Peyer's patch (tissue), 4 donors: ENCODE measurements at regions not wholly inside any gene's neighbourhood (a gene's known extent, or its start where the extent isn't known, plus 50 kb on each side); places are given as distances from the start of the nearest gene placed in this dataset.

Experiments used
- POLR2A ChIP-seq, 2 donors: fragments of 450-650 bp; IDR thresholded peaks; one replicate each; pipeline ENCODE4 v1.5.1; 2017; ENCODE audit warnings: antibody characterized with exemption in 2 of 2, mild to moderate bottlenecking in 2 of 2, moderate library complexity in 2 of 2
- TF ChIP-seq, protein P1 (sequence below), 6 experiments: fragments of 450-650 bp in 4 of 6; fragments of 200-600 bp in 2 of 6; sonication (generic) in 1 of 6; IDR thresholded peaks; one replicate each; pipeline ENCODE4 v1.5.1; 2017 to 2019; ENCODE audit warnings: antibody characterized with exemption in 6 of 6, mild to moderate bottlenecking in 3 of 6, moderate library complexity in 1 of 6

DNA sequence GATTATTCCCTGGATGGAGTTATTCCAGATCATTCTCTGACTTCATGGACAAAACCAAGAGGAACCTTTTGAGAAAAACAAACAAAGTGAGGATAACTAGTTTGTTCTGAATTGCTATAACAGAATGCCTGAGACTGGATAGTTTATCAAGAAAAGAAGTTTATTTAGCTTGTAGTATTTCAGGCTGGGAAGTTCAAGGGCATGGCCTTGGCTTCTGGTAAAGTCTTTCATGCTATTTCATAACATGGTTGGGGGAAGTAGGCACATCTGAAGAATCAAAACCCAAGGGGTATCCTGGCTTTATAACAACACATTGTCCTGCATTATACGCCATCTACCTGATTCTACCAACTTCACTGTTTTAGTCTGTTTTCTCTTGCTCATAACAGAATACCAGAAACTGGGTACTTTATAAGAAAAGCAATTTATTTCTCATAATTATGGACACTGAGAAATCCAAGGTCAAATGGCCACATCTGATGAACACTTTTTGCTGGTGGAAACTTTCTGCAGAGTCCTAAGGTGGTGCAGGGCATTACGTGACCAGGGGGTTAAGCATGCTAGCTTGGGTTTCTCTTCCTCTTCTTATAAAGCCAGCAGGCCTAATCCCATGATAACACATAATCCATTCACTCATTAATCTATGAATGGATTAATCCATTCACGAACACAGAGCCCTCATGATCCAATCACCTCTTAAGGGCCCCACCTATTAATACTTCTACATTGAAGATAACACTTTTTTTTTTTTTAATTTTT is 186.1 kb upstream of the PRSS16 start:
- TF ChIP-seq, protein P1, sequence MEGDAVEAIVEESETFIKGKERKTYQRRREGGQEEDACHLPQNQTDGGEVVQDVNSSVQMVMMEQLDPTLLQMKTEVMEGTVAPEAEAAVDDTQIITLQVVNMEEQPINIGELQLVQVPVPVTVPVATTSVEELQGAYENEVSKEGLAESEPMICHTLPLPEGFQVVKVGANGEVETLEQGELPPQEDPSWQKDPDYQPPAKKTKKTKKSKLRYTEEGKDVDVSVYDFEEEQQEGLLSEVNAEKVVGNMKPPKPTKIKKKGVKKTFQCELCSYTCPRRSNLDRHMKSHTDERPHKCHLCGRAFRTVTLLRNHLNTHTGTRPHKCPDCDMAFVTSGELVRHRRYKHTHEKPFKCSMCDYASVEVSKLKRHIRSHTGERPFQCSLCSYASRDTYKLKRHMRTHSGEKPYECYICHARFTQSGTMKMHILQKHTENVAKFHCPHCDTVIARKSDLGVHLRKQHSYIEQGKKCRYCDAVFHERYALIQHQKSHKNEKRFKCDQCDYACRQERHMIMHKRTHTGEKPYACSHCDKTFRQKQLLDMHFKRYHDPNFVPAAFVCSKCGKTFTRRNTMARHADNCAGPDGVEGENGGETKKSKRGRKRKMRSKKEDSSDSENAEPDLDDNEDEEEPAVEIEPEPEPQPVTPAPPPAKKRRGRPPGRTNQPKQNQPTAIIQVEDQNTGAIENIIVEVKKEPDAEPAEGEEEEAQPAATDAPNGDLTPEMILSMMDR (IDR thresholded peaks at IDR 0.05): no peak
- TF ChIP-seq POLR2A (IDR thresholded peaks at IDR 0.05): no peak
